22Rv1 (cell line): ENCODE measurements at regions not wholly inside any gene's neighbourhood (a gene's known extent, or its start where the extent isn't known, plus 50 kb on each side); places are given as distances from the start of the nearest gene placed in this dataset.

Experiments used
- ZFX ChIP-seq: fragments of 450-650 bp; IDR thresholded peaks from 2 replicates; pipeline ENCODE4 v1.6.1; 2017; ENCODE audit warnings: antibody characterized with exemption, borderline replicate concordance
- TF ChIP-seq, protein P1 (sequence below): fragments of 450-650 bp; IDR thresholded peaks from 2 replicates; pipeline ENCODE4 v1.5.1; 2017; ENCODE audit warnings: mild to moderate bottlenecking

DNA sequence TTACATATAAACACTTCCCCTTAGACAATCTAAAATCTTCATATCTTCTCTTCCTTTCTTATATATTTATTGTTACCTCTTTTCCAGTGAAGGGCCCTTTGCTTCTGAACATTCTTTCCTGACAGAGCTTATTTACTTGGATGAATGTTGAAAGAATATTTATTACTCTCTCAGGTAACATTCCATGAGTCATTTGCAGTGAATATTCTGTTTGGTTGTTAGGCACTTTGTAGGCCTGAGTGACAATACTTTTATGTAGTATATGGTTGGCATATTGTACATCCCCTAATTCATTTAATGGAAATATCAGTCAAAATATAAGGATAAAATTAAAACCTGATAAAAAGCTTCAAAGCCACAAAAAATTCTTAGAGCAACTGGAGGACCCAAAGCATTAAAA lies 260.9 kb upstream of the KCNMB2 start:
- TF ChIP-seq, protein P1, sequence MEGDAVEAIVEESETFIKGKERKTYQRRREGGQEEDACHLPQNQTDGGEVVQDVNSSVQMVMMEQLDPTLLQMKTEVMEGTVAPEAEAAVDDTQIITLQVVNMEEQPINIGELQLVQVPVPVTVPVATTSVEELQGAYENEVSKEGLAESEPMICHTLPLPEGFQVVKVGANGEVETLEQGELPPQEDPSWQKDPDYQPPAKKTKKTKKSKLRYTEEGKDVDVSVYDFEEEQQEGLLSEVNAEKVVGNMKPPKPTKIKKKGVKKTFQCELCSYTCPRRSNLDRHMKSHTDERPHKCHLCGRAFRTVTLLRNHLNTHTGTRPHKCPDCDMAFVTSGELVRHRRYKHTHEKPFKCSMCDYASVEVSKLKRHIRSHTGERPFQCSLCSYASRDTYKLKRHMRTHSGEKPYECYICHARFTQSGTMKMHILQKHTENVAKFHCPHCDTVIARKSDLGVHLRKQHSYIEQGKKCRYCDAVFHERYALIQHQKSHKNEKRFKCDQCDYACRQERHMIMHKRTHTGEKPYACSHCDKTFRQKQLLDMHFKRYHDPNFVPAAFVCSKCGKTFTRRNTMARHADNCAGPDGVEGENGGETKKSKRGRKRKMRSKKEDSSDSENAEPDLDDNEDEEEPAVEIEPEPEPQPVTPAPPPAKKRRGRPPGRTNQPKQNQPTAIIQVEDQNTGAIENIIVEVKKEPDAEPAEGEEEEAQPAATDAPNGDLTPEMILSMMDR = no peak
- TF ChIP-seq ZFX = no peak
